GM19397 (cell line): ENCODE measurements at regions not wholly inside any gene's neighbourhood (a gene's known extent, or its start where the extent isn't known, plus 50 kb on each side); places are given as distances from the start of the nearest gene placed in this dataset.

Source experiments
- ATAC-seq: cut with Tn5 transposase; IDR thresholded peaks from one replicate; pipeline ENCODE4 v1.9.1; 2021; ENCODE audit warnings: mild to moderate bottlenecking, moderate library complexity; ENCODE audit not compliant: unreplicated experiment

GRCh38 chr1:94708299-94708685 is 111.9 kb upstream of the SLC44A3 start:
- no peak for ATAC-seq

GRCh38 chr1:94707321-94708298 is 112.5 kb upstream of the SLC44A3 start:
- ATAC-seq, result no peak

- ATAC-seq, result no peak
Observed at GRCh38 chr1:94702442-94702815, 117.7 kb upstream of the SLC44A3 start.

- no peak for ATAC-seq
Observed at GRCh38 chr1:94701796-94702441, 118.2 kb upstream of the SLC44A3 start.

GRCh38 chr1:94698759-94699502 is 121.2 kb upstream of the SLC44A3 start:
- ATAC-seq, result no peak

GRCh38 chr1:94698356-94698755 is 121.8 kb upstream of the SLC44A3 start:
- no peak for ATAC-seq

- ATAC-seq, result no peak
Observed at GRCh38 chr1:94697839-94698238, 122.3 kb upstream of the SLC44A3 start.

- no peak for ATAC-seq
Observed at GRCh38 chr1:94694226-94694915, 125.8 kb upstream of the SLC44A3 start.

GRCh38 chr1:94693435-94693834 is 126.7 kb upstream of the SLC44A3 start:
- ATAC-seq, result no peak

GRCh38 chr1:94693029-94693428 is 127.1 kb upstream of the SLC44A3 start:
- ATAC-seq, result no peak

- no peak for ATAC-seq
Observed at GRCh38 chr1:94688646-94689045, 131.5 kb upstream of the SLC44A3 start.

- ATAC-seq, result no peak
Observed at GRCh38 chr1:94686882-94687281, 133.3 kb upstream of the SLC44A3 start.

- ATAC-seq, result no peak
Observed at GRCh38 chr1:94684690-94685250, 135.4 kb upstream of the SLC44A3 start.

- ATAC-seq, result no peak
Observed at GRCh38 chr1:94683886-94684285, 136.3 kb upstream of the SLC44A3 start.

- ATAC-seq, result no peak
Observed at GRCh38 chr1:94680039-94680377, 138.4 kb upstream of the F3 start.

- no peak for ATAC-seq
Observed at GRCh38 chr1:94679332-94680038, 137.9 kb upstream of the F3 start.

- ATAC-seq, result no peak
Observed at GRCh38 chr1:94678202-94678848, 136.8 kb upstream of the F3 start.

- no peak for ATAC-seq
Observed at GRCh38 chr1:94677714-94678113, 136.2 kb upstream of the F3 start.

- ATAC-seq, result no peak
Observed at GRCh38 chr1:94677087-94677486, 135.5 kb upstream of the F3 start.

- ATAC-seq, result no peak
Observed at GRCh38 chr1:94676686-94677085, 135.1 kb upstream of the F3 start.
